Transverse colon (tissue), 4 donors: ENCODE measurements at regions not wholly inside any gene's neighbourhood (a gene's known extent, or its start where the extent isn't known, plus 50 kb on each side); places are given as distances from the start of the nearest gene placed in this dataset.

Experiments used
- EP300 ChIP-seq: sonication (generic); formaldehyde crosslinking; IDR thresholded peaks from one replicate; pipeline ENCODE4 v1.6.1; 2017; ENCODE audit warnings: antibody characterized with exemption, low read depth
- POLR2A ChIP-seq: fragments of 450-650 bp; IDR thresholded peaks from one replicate; pipeline ENCODE4 v1.6.1; 2016; ENCODE audit warnings: antibody characterized with exemption, mild to moderate bottlenecking, moderate library complexity
- POLR2AphosphoS5 ChIP-seq, 3 donors: sonication (generic); formaldehyde crosslinking; IDR thresholded peaks; one replicate each; pipeline ENCODE4 v1.6.1; 2016; ENCODE audit warnings: antibody characterized with exemption in 3 of 3
- TF ChIP-seq, protein P1 (sequence below), 5 experiments: fragments of 200-600 bp in 3 of 5; fragments of 450-650 bp in 2 of 5; sonication (generic) in 3 of 5; IDR thresholded peaks; 1 replicate in 2 of 5; 2 replicates in 3 of 5; pipeline ENCODE4 v1.5.1; 2016 to 2017; ENCODE audit warnings: antibody characterized with exemption in 5 of 5, inconsistent platforms in 3 of 5, mild to moderate bottlenecking in 2 of 5, moderate library complexity in 1 of 5

DNA sequence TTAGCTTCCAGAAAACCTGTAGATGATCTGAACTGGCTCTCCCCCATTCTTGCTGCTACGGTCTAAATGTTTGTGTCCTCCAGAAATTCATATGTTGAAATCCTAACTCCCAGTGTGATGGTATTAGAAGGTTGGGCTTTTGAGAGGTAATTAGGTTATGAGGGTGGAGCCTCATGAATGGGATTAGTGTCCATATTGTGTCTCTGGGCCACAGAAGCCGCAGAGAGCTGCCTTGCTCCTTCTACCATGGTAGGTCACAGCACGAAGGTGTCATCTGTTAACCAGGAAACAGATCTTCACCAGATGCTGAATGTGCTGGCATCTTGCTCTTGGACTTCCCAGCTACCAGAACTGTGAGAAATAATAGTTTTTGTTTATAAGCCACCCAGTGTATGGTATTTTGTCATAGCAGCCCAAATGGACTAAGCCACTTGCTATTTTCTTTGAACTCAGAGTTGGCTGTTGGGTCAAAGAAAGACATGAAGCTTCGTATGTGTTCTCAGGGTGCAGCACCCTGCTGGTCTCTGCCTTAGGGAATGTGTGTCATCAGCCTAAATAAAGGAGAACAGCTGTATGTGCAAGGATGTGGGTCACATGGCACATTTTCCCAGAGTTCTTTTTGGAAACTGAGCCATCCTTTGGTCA is 317.5 kb upstream of the SLCO3A1 start:
- TF ChIP-seq POLR2A (no peak), EP300 (no peak), POLR2AphosphoS5 (IDR thresholded peaks at IDR 0.05) (no peak)
- TF ChIP-seq, protein P1, sequence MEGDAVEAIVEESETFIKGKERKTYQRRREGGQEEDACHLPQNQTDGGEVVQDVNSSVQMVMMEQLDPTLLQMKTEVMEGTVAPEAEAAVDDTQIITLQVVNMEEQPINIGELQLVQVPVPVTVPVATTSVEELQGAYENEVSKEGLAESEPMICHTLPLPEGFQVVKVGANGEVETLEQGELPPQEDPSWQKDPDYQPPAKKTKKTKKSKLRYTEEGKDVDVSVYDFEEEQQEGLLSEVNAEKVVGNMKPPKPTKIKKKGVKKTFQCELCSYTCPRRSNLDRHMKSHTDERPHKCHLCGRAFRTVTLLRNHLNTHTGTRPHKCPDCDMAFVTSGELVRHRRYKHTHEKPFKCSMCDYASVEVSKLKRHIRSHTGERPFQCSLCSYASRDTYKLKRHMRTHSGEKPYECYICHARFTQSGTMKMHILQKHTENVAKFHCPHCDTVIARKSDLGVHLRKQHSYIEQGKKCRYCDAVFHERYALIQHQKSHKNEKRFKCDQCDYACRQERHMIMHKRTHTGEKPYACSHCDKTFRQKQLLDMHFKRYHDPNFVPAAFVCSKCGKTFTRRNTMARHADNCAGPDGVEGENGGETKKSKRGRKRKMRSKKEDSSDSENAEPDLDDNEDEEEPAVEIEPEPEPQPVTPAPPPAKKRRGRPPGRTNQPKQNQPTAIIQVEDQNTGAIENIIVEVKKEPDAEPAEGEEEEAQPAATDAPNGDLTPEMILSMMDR (IDR thresholded peaks at IDR 0.05): no peak
